HUES6 (cell line): ENCODE measurements at regions not wholly inside any gene's neighbourhood (a gene's known extent, or its start where the extent isn't known, plus 50 kb on each side); places are given as distances from the start of the nearest gene placed in this dataset.
"Not testable (repeated sequence)": the region's sequence is repeated elsewhere in the genome, so short reads cannot be mapped to it uniquely, and the experiment has no call there.

Experiments used
- H3K27ac ChIP-seq: 2 replicates; pipeline ENCODE4 v1.7.0; 2013; ENCODE audit warnings: low read depth, mild to moderate bottlenecking, low read length, inconsistent platforms
- H3K27me3 ChIP-seq: 2 replicates; pipeline ENCODE4 v1.6.1; 2013; ENCODE audit warnings: low read length; ENCODE audit not compliant: control insufficient read depth, insufficient read depth
- H3K36me3 ChIP-seq: 2 replicates; pipeline ENCODE4 v1.6.1; 2013; ENCODE audit warnings: low read length; ENCODE audit not compliant: control insufficient read depth, insufficient read depth
- H3K4me1 ChIP-seq: 2 replicates; pipeline ENCODE4 v1.6.1; 2013; ENCODE audit warnings: low read length; ENCODE audit not compliant: control insufficient read depth, insufficient read depth
- H3K4me3 ChIP-seq: 2 replicates; pipeline ENCODE4 v1.5.1; 2013; ENCODE audit warnings: low read depth, low read length
- H3K9ac ChIP-seq: one replicate; pipeline ENCODE4 v1.6.1; 2013; ENCODE audit warnings: mild to moderate bottlenecking, low read length
- H3K9me3 ChIP-seq: 2 replicates; pipeline ENCODE4 v1.6.1; 2013; ENCODE audit warnings: low read depth, low read length; ENCODE audit not compliant: control insufficient read depth, insufficient read depth

DNA sequence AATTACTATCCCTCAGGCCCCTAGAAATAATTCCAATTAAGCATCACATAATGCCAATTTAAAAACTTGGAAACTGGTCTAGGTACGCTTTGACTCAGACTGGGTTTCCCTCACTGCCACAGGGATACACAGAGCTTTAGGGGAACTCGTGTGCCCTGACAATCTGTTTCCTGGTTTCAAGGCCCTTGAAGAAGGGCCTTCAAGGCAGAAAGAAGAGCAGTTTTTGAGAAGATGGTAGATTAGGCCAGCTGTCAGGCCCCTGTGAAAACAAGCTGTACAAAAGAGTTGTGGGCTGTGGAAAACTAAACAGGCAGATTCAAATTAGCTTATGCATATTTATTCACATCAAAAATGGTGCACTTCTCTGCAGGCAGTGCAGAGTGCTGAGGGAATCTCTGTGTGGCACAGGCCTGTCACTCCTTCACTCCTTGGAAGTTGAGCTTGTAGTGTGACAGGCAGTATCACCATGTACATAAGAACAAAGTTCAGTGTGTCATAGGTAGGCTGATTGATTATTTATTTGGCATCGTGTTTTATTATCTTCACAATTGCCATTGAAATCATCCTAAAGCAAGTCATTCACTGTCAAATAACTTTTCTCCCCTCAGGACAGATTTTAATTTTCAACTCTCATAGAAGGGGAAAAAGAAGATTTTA lies 614.4 kb upstream of the GYPC start:
- H3K36me3 ChIP-seq: no peaks in the 10 kb centered on the region

DNA sequence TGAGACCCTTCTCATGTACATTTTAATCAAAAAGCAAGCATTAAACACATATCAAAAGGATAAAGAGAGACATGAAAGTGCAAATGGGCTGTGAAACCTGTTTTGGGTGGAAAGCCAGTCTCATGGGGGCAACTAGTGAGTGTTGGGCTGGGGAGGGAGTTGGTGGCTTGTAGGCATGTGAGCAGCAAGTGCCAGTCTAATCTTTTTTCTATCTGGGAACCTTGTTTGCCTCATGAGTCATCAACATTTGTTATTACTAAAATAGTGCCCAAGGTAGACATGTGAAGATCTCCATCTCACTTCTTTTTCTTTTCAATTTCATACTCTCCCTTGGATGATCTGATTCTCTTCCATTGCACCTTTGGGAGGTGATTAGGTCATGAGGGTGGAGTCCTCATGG lies 613.9 kb upstream of the GYPC start:
- H3K9me3 ChIP-seq: no peaks in the 10 kb centered on the region
- no peak overlapping the region for H3K4me3 ChIP-seq
- H3K27me3 ChIP-seq: no peaks in the 10 kb centered on the region
- H3K9ac ChIP-seq: no peak overlapping the region
- no peaks in the 10 kb centered on the region for H3K4me1 ChIP-seq
- no peak overlapping the region for H3K27ac ChIP-seq
- no peaks in the 10 kb centered on the region for H3K36me3 ChIP-seq

More for the DNA sequence above, 614.4 kb upstream of the GYPC start:
- Histone ChIP-seq H3K27ac (no peak overlapping the region), H3K9ac (no peak overlapping the region), H3K9me3 (no peaks in the 10 kb centered on the region), H3K27me3 (no peaks in the 10 kb centered on the region), H3K4me1 (no peaks in the 10 kb centered on the region), H3K4me3 (no peak overlapping the region)

DNA sequence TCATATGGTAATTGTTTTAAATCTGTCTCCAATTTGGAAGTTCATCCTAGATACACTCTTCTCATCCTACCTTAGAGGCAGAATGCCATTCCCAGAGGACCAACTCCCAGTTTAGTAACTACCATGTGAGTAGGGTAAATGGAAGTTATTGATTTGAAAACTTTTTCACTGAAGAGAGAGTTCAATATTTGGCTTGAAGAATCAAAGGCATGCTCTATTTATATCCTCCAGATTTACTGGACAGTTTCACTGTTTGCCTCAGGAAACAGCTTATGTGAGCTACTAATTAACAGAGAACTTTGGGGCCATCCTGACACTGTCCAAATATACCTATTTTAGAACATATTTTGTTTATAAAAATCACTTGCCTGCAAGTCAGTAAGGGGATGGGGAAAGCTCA lies 607.2 kb upstream of the GYPC start:
- Histone ChIP-seq H3K27me3 (no peaks in the 10 kb centered on the region), H3K9ac (no peak overlapping the region), H3K27ac (no peak overlapping the region), H3K4me1 (no peaks in the 10 kb centered on the region), H3K4me3 (no peak overlapping the region), H3K36me3 (no peaks in the 10 kb centered on the region), H3K9me3 (peaks cover 21% of the 10 kb centered on the region)

DNA sequence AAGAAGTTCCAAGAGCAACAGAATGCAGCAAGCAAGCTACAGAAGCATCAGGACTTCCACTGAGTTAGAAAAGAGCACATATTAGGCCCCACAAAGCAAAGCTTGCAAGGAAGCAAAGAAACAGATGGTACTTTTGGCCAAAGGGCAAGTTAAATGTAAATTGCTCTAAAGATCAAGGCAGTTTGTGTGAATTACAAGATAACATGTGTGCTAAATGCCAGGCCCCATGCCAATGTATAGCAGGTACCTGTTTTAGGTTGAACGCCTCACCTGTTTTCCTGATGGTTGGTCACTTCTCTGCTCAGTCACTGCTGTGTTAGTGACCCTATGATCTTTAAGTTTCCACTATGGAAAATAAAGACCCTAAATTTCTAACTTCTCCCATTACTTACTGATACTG lies 606.5 kb upstream of the GYPC start:
- no peak overlapping the region for H3K4me3 ChIP-seq
- no peaks in the 10 kb centered on the region for H3K36me3 ChIP-seq
- H3K9me3 ChIP-seq: peaks cover 21% of the 10 kb centered on the region

DNA sequence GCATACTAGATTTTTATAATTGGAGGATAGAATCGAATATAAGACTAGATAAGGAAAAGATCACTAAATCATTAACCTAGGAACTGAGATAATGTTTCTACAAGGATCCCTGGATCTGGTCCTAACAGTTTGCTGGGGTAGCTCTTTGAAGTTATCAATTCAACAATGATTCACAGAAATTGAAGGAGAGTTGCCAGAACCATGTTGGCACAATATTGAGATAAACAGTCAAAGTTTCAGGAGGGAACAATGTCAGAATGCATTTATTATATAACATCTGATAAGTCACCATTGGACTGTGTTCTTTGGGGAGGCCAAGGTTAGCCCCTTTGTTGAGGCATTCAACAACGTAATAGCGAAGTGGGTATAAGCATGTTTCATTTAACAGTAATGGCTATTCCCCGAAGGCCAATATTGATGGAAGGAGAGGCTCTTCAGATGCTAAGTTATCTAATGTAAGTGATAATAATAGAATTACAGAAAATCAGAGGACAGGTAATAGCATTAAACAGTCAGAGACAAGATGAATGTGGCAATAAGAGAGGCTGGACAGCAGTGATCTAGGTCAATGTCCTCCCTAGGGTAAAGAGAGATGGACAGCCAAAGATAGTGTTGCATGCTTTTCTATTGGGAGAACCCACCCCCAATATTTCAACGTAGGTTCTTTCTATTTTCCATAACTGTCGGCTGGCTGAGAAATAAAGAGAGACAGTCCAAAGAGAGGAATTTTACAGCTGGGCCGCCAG lies 604.8 kb upstream of the GYPC start:
- no peaks in the 10 kb centered on the region for H3K27me3 ChIP-seq
- H3K36me3 ChIP-seq: no peaks in the 10 kb centered on the region
- H3K27ac ChIP-seq: no peak overlapping the region
- H3K4me3 ChIP-seq: no peak overlapping the region
- no peak overlapping the region for H3K9ac ChIP-seq
- peaks cover 21% of the 10 kb centered on the region for H3K9me3 ChIP-seq
- no peaks in the 10 kb centered on the region for H3K4me1 ChIP-seq

More for the DNA sequence above, 606.5 kb upstream of the GYPC start:
- Histone ChIP-seq H3K27ac (no peak overlapping the region), H3K9ac (no peak overlapping the region), H3K27me3 (no peaks in the 10 kb centered on the region), H3K4me1 (no peaks in the 10 kb centered on the region)

DNA sequence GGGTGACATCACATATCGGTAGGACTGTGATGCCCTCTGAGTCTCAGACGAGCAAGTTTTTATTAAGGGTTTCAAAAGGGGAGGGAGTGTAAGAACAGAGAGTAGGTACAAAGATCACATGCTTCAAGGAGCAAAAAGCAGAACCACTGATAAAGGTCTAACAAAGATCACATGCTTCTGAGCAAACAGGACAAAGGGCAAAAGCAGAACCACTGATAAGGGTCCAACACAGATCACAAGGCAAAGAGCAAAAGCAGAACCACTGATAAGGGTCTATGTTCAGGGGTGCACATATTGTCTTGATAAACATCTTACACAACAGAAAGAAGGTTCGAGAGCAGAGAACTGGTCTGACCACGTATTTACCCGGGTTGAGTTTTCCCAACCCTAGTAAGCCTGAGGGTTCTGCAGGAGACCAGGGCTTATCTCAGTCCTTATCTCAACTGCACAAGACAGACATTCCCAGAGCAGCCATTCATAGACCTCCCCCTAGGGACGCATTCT lies 604.2 kb upstream of the GYPC start:
- H3K4me1 ChIP-seq, H3K27ac ChIP-seq, H3K4me3 ChIP-seq, H3K27me3 ChIP-seq, H3K9ac ChIP-seq, H3K36me3 ChIP-seq: not testable (repeated sequence)
- H3K9me3 ChIP-seq: peaks cover 21% of the 10 kb centered on the region

DNA sequence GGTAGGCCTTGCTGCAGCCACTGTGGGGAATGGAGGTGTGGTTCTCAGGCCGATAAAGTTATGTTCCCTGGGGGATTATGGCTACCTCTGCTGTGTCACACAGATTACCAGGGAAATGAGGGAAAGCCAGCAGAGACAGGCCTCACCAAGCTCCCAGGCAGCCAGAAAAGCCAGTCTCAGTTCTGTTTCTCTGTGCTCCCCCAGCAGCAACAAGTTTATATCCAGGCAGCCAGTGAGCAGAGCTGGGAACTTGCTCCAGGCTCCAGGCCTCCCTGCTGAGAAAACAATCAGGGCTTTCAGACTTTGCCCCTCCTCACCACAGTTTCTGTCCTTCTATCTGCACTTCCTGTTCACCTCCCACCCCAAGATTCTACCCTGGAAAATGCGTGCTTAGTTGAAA lies 596.6 kb upstream of the GYPC start:
- peaks cover 10% of the 10 kb centered on the region for H3K4me1 ChIP-seq

DNA sequence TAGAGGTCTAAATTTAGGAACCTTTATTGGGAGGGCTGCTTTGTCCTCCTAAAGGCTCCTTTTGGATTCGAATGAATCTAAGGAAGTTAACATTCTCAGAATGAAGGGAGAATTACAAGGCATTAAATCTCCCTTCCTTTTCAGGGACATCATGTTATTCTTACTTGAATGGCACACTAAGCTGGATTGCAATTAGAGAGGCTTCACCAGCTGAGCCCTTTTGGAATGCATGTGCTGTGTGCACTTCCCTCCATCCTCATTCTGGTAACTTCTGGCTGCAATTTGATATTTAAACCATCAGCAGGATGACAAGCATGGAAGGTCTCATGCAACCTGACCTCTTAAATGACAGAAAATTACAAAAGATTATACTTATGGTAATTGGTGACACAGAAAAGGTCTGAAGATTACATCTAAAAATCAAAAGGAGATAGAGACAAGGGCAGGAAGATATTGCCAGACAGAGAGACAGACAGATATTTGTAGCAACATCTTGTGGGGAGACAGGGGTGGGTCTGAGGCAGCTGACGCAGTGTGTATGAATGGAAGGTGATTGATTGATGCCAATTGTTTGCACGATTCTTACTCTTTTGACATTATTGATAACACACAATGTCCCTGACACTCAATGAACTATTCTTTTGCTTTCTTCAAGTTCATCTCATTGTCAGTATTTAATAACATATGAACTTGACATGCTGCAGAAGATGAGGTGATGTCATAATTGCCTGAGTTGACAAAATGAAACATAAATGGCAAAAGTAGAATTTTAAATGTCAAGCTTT lies 570.8 kb upstream of the GYPC start:
- Histone ChIP-seq H3K4me3 (no peak overlapping the region), H3K9me3 (no peaks in the 10 kb centered on the region), H3K27ac (no peak overlapping the region), H3K27me3 (no peaks in the 10 kb centered on the region), H3K36me3 (no peaks in the 10 kb centered on the region), H3K4me1 (no peaks in the 10 kb centered on the region), H3K9ac (no peak overlapping the region)

More for the DNA sequence above, 596.6 kb upstream of the GYPC start:
- Histone ChIP-seq H3K27me3 (no peaks in the 10 kb centered on the region), H3K36me3 (no peaks in the 10 kb centered on the region), H3K9me3 (peaks cover 19% of the 10 kb centered on the region), H3K4me3 (no peak overlapping the region), H3K27ac (no peak overlapping the region), H3K9ac (no peak overlapping the region)

DNA sequence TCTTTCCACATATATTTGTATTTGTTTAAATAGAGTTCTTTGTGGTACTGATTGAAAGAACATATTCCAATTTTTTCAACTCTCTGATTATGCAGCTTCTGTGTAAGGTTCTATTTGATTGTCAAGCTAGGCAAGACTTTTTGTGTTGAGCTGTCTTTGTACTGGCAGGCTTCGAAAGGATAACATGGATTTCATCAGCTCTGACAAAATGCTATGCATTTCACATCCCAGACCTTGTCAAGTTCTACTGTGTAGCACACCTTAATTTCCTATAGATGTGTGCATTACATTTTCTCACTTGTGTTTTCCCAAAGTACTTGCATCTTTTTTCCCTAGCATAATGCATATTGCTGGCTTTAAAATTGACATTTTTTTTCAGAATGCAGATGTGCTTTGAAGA lies 555.0 kb upstream of the GYPC start:
- Histone ChIP-seq H3K4me3 (no peak overlapping the region), H3K9me3 (no peaks in the 10 kb centered on the region), H3K27ac (no peak overlapping the region)

DNA sequence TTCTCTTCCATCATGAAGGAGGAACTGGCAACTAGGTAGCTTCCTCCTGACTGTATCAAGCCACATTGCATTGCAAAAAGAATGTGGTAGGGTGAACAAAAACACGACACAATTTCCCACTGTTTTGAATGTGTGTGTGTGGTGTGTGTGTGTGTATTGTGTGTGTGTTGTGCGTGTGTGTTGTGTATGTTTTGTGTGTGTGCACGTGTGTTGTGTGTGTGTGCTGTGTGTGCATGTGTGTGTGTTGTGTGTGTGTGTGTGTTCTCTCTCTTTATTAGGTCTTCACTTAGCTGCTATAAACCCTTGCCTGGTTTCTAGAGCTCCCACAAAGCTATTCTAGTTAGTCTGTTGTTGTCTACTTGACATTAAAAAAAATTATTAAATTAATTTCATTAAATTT lies 550.0 kb upstream of the GYPC start:
- Histone ChIP-seq H3K4me1 (no peaks in the 10 kb centered on the region), H3K9me3 (no peaks in the 10 kb centered on the region), H3K36me3 (no peaks in the 10 kb centered on the region), H3K27me3 (no peaks in the 10 kb centered on the region), H3K4me3 (no peak overlapping the region), H3K27ac (no peak overlapping the region), H3K9ac (no peak overlapping the region)

More for the DNA sequence above, 555.0 kb upstream of the GYPC start:
- Histone ChIP-seq H3K36me3 (no peaks in the 10 kb centered on the region), H3K27me3 (no peaks in the 10 kb centered on the region), H3K4me1 (no peaks in the 10 kb centered on the region), H3K9ac (no peak overlapping the region)

DNA sequence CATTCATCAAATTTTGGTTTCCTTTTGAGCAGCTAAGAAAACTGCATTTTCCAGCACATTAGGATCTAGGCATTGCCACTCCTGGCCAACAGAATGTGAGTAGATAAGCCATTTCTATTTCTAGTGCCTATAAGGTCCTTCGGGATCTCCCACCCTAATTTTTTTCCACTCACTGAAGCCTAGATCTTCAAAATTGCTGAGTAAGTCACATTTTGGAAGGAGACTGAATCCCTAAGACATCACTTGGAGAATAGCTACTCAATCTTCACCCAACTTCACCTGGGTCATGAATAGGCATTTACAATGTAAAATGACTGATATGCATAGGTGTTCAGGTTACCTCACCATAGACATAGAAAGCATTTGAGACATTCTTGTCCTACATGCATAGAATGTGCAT lies 548.1 kb upstream of the GYPC start:
- Histone ChIP-seq H3K9ac (no peak overlapping the region), H3K4me1 (no peaks in the 10 kb centered on the region), H3K9me3 (no peaks in the 10 kb centered on the region), H3K4me3 (no peak overlapping the region), H3K27me3 (no peaks in the 10 kb centered on the region), H3K36me3 (no peaks in the 10 kb centered on the region), H3K27ac (no peak overlapping the region)
